AG04450 (cell line): ENCODE measurements at regions not wholly inside any gene's neighbourhood (a gene's known extent, or its start where the extent isn't known, plus 50 kb on each side); places are given as distances from the start of the nearest gene placed in this dataset.
A peak's percentile ranks its signal among the peaks of the same experiment; 100 is the strongest.

Source experiments
- CTCF ChIA-PET: fragments of 300-600, 350-600 bp; formaldehyde crosslinking; extraction: SDS; loops from one replicate; lab custom pipeline; 2022; ENCODE audit warnings: antibody characterized with exemption, inconsistent platforms; lab: Charles Lee
- POLR2A ChIA-PET: fragments of 350-600 bp; formaldehyde crosslinking; extraction: SDS; loops from one replicate; lab custom pipeline; 2021; ENCODE audit warnings: antibody characterized with exemption, inconsistent platforms; lab: Yijun Ruan, JAX
- DNase-seq: peaks from one replicate; pipeline ENCODE4 v3.0.0-alpha.2; 2011; ENCODE audit warnings: low read depth, low spot score
- H3K27ac ChIP-seq: one replicate; pipeline ENCODE4 v1.5.1; 2012; ENCODE audit warnings: low read depth, low read length, control low read depth
- H3K27me3 ChIP-seq: one replicate; pipeline ENCODE4 v1.6.0; 2012; ENCODE audit warnings: low read length; ENCODE audit not compliant: control insufficient read depth, insufficient read depth
- H3K4me3 ChIP-seq: 2 replicates; pipeline ENCODE4 v1.5.1; 2011; ENCODE audit warnings: mild to moderate bottlenecking, low read depth, low read length, control low read depth
- H3K9me3 ChIP-seq: 2 replicates; pipeline ENCODE4 v1.5.1; 2012; ENCODE audit warnings: low read length; ENCODE audit not compliant: control insufficient read depth, insufficient read depth
- TF ChIP-seq, protein P1 (sequence below): IDR thresholded peaks from 2 replicates; pipeline ENCODE4 v1.5.1; 2011; ENCODE audit warnings: low read depth, low read length, control low read depth, inconsistent platforms

GRCh38 chr5:125794922-125795321, 628.3 kb upstream of the GRAMD2B start:
- CTCF ChIA-PET = no interaction called here
- DNase-seq = no peak
- TF ChIP-seq, protein P1, sequence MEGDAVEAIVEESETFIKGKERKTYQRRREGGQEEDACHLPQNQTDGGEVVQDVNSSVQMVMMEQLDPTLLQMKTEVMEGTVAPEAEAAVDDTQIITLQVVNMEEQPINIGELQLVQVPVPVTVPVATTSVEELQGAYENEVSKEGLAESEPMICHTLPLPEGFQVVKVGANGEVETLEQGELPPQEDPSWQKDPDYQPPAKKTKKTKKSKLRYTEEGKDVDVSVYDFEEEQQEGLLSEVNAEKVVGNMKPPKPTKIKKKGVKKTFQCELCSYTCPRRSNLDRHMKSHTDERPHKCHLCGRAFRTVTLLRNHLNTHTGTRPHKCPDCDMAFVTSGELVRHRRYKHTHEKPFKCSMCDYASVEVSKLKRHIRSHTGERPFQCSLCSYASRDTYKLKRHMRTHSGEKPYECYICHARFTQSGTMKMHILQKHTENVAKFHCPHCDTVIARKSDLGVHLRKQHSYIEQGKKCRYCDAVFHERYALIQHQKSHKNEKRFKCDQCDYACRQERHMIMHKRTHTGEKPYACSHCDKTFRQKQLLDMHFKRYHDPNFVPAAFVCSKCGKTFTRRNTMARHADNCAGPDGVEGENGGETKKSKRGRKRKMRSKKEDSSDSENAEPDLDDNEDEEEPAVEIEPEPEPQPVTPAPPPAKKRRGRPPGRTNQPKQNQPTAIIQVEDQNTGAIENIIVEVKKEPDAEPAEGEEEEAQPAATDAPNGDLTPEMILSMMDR = no peak

GRCh38 chr5:125798307-125798706, 624.9 kb upstream of the GRAMD2B start:
- ChIA-PET POLR2A (no interaction called here), CTCF (no interaction called here)
- Histone ChIP-seq H3K27ac (no peak overlapping the region), H3K27me3 (no peaks in the 10 kb centered on the region), H3K4me3 (no peak overlapping the region), H3K9me3 (no peaks in the 10 kb centered on the region)
- TF ChIP-seq, protein P1 = no peak
- peak; percentile 1 for DNase-seq

More at GRCh38 chr5:125794922-125795321, 628.3 kb upstream of the GRAMD2B start:
- POLR2A ChIA-PET = no interaction called here
- no peak overlapping the region for H3K27ac ChIP-seq
- no peaks in the 10 kb centered on the region for H3K27me3 ChIP-seq
- H3K4me3 ChIP-seq = no peak overlapping the region
- H3K9me3 ChIP-seq = no peaks in the 10 kb centered on the region

GRCh38 chr5:125812651-125813050, 610.6 kb upstream of the GRAMD2B start:
- Histone ChIP-seq H3K27me3 (no peaks in the 10 kb centered on the region), H3K27ac (no peak overlapping the region), H3K9me3 (no peaks in the 10 kb centered on the region), H3K4me3 (no peak overlapping the region)
- ChIA-PET CTCF (no interaction called here), POLR2A (no interaction called here)
- no peak for DNase-seq
- TF ChIP-seq, protein P1 = no peak

- ChIA-PET POLR2A (no interaction called here), CTCF (no interaction called here)
- TF ChIP-seq, protein P1 = no peak
- no peaks in the 10 kb centered on the region for H3K27me3 ChIP-seq
- no peak for DNase-seq
- no peak overlapping the region for H3K4me3 ChIP-seq
- no peaks in the 10 kb centered on the region for H3K9me3 ChIP-seq
- no peak overlapping the region for H3K27ac ChIP-seq
Observed at GRCh38 chr5:125813221-125813974, 609.8 kb upstream of the GRAMD2B start.

GRCh38 chr5:125814119-125814518, 609.1 kb upstream of the GRAMD2B start:
- Histone ChIP-seq H3K9me3 (no peaks in the 10 kb centered on the region), H3K27me3 (no peaks in the 10 kb centered on the region), H3K27ac (no peak overlapping the region), H3K4me3 (no peak overlapping the region)
- no peak for DNase-seq
- ChIA-PET CTCF (no interaction called here), POLR2A (no interaction called here)
- TF ChIP-seq, protein P1 = no peak
